GM21367 (cell line): ENCODE measurements at regions not wholly inside any gene's neighbourhood (a gene's known extent, or its start where the extent isn't known, plus 50 kb on each side); places are given as distances from the start of the nearest gene placed in this dataset.
A peak's percentile ranks its signal among the peaks of the same experiment; 100 is the strongest.
"Not testable (repeated sequence)": the region's sequence is repeated elsewhere in the genome, so short reads cannot be mapped to it uniquely, and the experiment has no call there.

Experiments
- ATAC-seq: cut with Tn5 transposase; IDR thresholded peaks from one replicate; pipeline ENCODE4 v1.9.1; 2021; ENCODE audit not compliant: unreplicated experiment

GRCh38 chr10:26621243-26621888 lies 76.1 kb upstream of the PDSS1 start:
- no peak for ATAC-seq

GRCh38 chr10:26621889-26622711 lies 75.4 kb upstream of the PDSS1 start:
- no peak for ATAC-seq

- no peak for ATAC-seq
Measured at GRCh38 chr10:26622891-26623290, 74.6 kb upstream of the PDSS1 start.

- no peak for ATAC-seq
Measured at GRCh38 chr10:26624006-26624405, 73.5 kb upstream of the PDSS1 start.

- no peak for ATAC-seq
Measured at GRCh38 chr10:26626066-26626465, 71.4 kb upstream of the PDSS1 start.

GRCh38 chr10:26627324-26627723 lies 70.2 kb upstream of the PDSS1 start:
- ATAC-seq: no peak

GRCh38 chr10:26628395-26628794 lies 69.1 kb upstream of the PDSS1 start:
- peak; percentile 81 for ATAC-seq

GRCh38 chr10:26632171-26632570 lies 65.3 kb upstream of the PDSS1 start:
- not testable (repeated sequence) for ATAC-seq

GRCh38 chr10:26634111-26634510 lies 63.4 kb upstream of the PDSS1 start:
- not testable (repeated sequence) for ATAC-seq

GRCh38 chr10:26637521-26638275 lies 59.8 kb upstream of the PDSS1 start:
- ATAC-seq: no peak

GRCh38 chr10:26640391-26640790 lies 57.1 kb upstream of the PDSS1 start:
- no peak for ATAC-seq

GRCh38 chr10:26642896-26643653 lies 54.4 kb upstream of the PDSS1 start:
- ATAC-seq: no peak

- no peak for ATAC-seq
Measured at GRCh38 chr10:26647602-26648244, 49.8 kb upstream of the PDSS1 start.
